A549 (cell line): ENCODE measurements at regions not wholly inside any gene's neighbourhood (a gene's known extent, or its start where the extent isn't known, plus 50 kb on each side); places are given as distances from the start of the nearest gene placed in this dataset.
A peak's percentile ranks its signal among the peaks of the same experiment; 100 is the strongest.
"Not testable (repeated sequence)": the region's sequence is repeated elsewhere in the genome, so short reads cannot be mapped to it uniquely, and the experiment has no call there.

Experiments used
- ATAC-seq, 2 experiments: fragments of 200-7000 bp in 1 of 2; fragments of >200 bp in 1 of 2; cut with Nextera tagmentation in 1 of 2; cut with Tn5 transposase in 1 of 2; 3 replicates each; pipeline versions ENCODE4 v1.8.0 to v1.9.1; 2018 to 2020; ENCODE audit warnings: mild to moderate bottlenecking in 1 of 2, moderate library complexity in 1 of 2
- CTCF ChIA-PET: fragments of 300-600 bp; sonication (Branson Sonifier 250); formaldehyde crosslinking; extraction: SDS; loops from one replicate; lab custom pipeline; 2021; ENCODE audit warnings: antibody characterized with exemption, inconsistent platforms; lab: Yijun Ruan, JAX
- POLR2A ChIA-PET: fragments of 350-600 bp; formaldehyde crosslinking; extraction: SDS; loops from one replicate; lab custom pipeline; 2021; ENCODE audit warnings: antibody characterized with exemption, inconsistent platforms; lab: Yijun Ruan, JAX
- DNase-seq, 2 experiments: peaks; one replicate each; pipeline versions ENCODE4 v3.0.0 to v3.0.0-alpha.2; 2011 to 2016; ENCODE audit warnings: low read depth in 1 of 2, low spot score in 1 of 2
- FAIRE-seq: peaks from 2 replicates; lab custom pipeline; 2011; peaks lifted over from hg19 to GRCh38; lab: Jason Lieb, UNC
- H3K27ac ChIP-seq, 2 experiments: fragments of >200 bp; sonication (Bioruptor Twin); formaldehyde crosslinking; 3 replicates each; pipeline ENCODE4 v1.5.1; 2016 to 2017
- H3K4me1 ChIP-seq: fragments of >200 bp; sonication (Bioruptor Twin); formaldehyde crosslinking; 3 replicates; pipeline ENCODE4 v1.6.1; 2016
- H3K4me2 ChIP-seq: fragments of >200 bp; sonication (Bioruptor Twin); formaldehyde crosslinking; 3 replicates; pipeline ENCODE4 v1.6.1; 2016
- H3K4me3 ChIP-seq: fragments of >200 bp; sonication (Bioruptor Twin); formaldehyde crosslinking; 3 replicates; pipeline ENCODE4 v1.5.1; 2016
- H3K9me3 ChIP-seq: fragments of >200 bp; sonication (Bioruptor Twin); formaldehyde crosslinking; 3 replicates; pipeline ENCODE4 v1.6.1; 2016
- BCL3 ChIP-seq: fragments of >200 bp; sonication (Bioruptor Twin); formaldehyde crosslinking; IDR thresholded peaks from 3 replicates; pipeline ENCODE4 v1.6.1; 2016
- BHLHE40 ChIP-seq: IDR thresholded peaks from 2 replicates; pipeline ENCODE4 v1.6.1; 2012; ENCODE audit warnings: low read depth, low read length, inconsistent platforms
- CBX2 ChIP-seq: fragments of 200-600 bp; sonication (generic); IDR thresholded peaks from 2 replicates; pipeline ENCODE4 v1.6.1; 2016; ENCODE audit warnings: low read depth, mild to moderate bottlenecking, borderline replicate concordance
- CBX8 ChIP-seq: fragments of 200-600 bp; sonication (generic); IDR thresholded peaks from 2 replicates; pipeline ENCODE4 v1.6.1; 2016
- E2F6 ChIP-seq: IDR thresholded peaks from 2 replicates; pipeline ENCODE4 v1.6.1; 2012; ENCODE audit warnings: low read depth, borderline replicate concordance
- EHF ChIP-seq: fragments of 250-450 bp; sonication (Bioruptor Pico); IDR thresholded peaks from 2 replicates; pipeline ENCODE4 v1.5.0; 2020; ENCODE audit warnings: mild to moderate bottlenecking
- EHMT2 ChIP-seq: fragments of 200-600 bp; sonication (generic); IDR thresholded peaks from 2 replicates; pipeline ENCODE4 v1.6.1; 2016; ENCODE audit warnings: antibody characterized with exemption, low read depth, mild to moderate bottlenecking, moderate library complexity
- EP300 ChIP-seq, 2 experiments: fragments of >200 bp; sonication (Bioruptor Twin); formaldehyde crosslinking; IDR thresholded peaks; 2 replicates in 1 of 2; 3 replicates in 1 of 2; pipeline ENCODE4 v1.6.1; 2016 to 2017
- ESRRA ChIP-seq: fragments of 150-350 bp; IDR thresholded peaks from 2 replicates; pipeline ENCODE4 v1.6.1; 2014; ENCODE audit warnings: mild to moderate bottlenecking, low read length, borderline replicate concordance
- FOSB ChIP-seq: fragments of 250-450 bp; sonication (Bioruptor Pico); IDR thresholded peaks from 2 replicates; pipeline ENCODE4 v1.5.0; 2020; ENCODE audit warnings: mild to moderate bottlenecking, moderate library complexity
- GATA3 ChIP-seq: IDR thresholded peaks from 2 replicates; pipeline ENCODE4 v1.6.1; 2012; ENCODE audit warnings: borderline replicate concordance
- HDAC2 ChIP-seq: fragments of 200-600 bp; sonication (generic); IDR thresholded peaks from 2 replicates; pipeline ENCODE4 v1.6.1; 2016
- HOXA7 ChIP-seq: fragments of 250-450 bp; sonication (Bioruptor Pico); IDR thresholded peaks from 2 replicates; pipeline ENCODE4 v1.5.0; 2020; ENCODE audit warnings: mild to moderate bottlenecking, moderate library complexity
- JUN ChIP-seq, 2 experiments: fragments of >200 bp; sonication (Bioruptor Twin); formaldehyde crosslinking; IDR thresholded peaks; 2 replicates in 1 of 2; 3 replicates in 1 of 2; pipeline ENCODE4 v1.6.1; 2016 to 2017
- JUNB ChIP-seq: fragments of >200 bp; sonication (Bioruptor Twin); formaldehyde crosslinking; IDR thresholded peaks from 2 replicates; pipeline ENCODE4 v1.6.1; 2016
- NPAS2 ChIP-seq: fragments of 250-450 bp; sonication (Bioruptor Pico); IDR thresholded peaks from 2 replicates; pipeline ENCODE4 v1.8.0; 2022; ENCODE audit warnings: mild to moderate bottlenecking, moderate library complexity, borderline replicate concordance
- PBX3 ChIP-seq: IDR thresholded peaks from 2 replicates; pipeline ENCODE4 v1.6.1; 2012
- TFCP2L1 ChIP-seq: fragments of 250-450 bp; sonication (Bioruptor Pico); IDR thresholded peaks from 2 replicates; pipeline ENCODE4 v1.5.0; 2021; ENCODE audit warnings: mild to moderate bottlenecking
- ZSCAN20 ChIP-seq: fragments of 250-450 bp; sonication (Bioruptor Pico); IDR thresholded peaks from 2 replicates; pipeline ENCODE4 v1.8.0; 2022; ENCODE audit warnings: mild to moderate bottlenecking, moderate library complexity
- WGBS: methylation state at CpG from one replicate; pipeline ENCODE4 v1.1.6; 2017; ENCODE audit errors: missing lambda C conversion rate; 5-methylcytosine and 5-hydroxymethylcytosine counted together
- TF ChIP-seq, protein P1 (sequence below): fragments of 250-450 bp; sonication (Bioruptor Pico); IDR thresholded peaks from 2 replicates; pipeline ENCODE4 v1.5.0; 2021; ENCODE audit warnings: mild to moderate bottlenecking, moderate library complexity, borderline replicate concordance
- TF ChIP-seq, protein P2 (sequence below): IDR thresholded peaks from 2 replicates; pipeline ENCODE4 v1.6.1; 2012

- CTCF ChIA-PET, result no interaction called here
- POLR2A ChIA-PET, result no interaction called here
- WGBS, result 0% methylated on average over 2 of the region's 2 CpGs
- TF ChIP-seq E2F6 (no peak), JUNB (no peak), HOXA7 (CRISPR knock-in tag) (no peak), PBX3 (no peak), ZSCAN20 (CRISPR knock-in tag) (no peak), CBX2 (no peak), TFCP2L1 (no peak), EHMT2 (no peak), BHLHE40 (no peak), EP300 (IDR thresholded peaks at IDR 0.05) (no peak), NPAS2 (no peak), EHF (CRISPR knock-in tag) (no peak), ESRRA (no peak), JUN (IDR thresholded peaks at IDR 0.05) (no peak), GATA3 (no peak), HDAC2 (no peak)
- TF ChIP-seq, protein P1, sequence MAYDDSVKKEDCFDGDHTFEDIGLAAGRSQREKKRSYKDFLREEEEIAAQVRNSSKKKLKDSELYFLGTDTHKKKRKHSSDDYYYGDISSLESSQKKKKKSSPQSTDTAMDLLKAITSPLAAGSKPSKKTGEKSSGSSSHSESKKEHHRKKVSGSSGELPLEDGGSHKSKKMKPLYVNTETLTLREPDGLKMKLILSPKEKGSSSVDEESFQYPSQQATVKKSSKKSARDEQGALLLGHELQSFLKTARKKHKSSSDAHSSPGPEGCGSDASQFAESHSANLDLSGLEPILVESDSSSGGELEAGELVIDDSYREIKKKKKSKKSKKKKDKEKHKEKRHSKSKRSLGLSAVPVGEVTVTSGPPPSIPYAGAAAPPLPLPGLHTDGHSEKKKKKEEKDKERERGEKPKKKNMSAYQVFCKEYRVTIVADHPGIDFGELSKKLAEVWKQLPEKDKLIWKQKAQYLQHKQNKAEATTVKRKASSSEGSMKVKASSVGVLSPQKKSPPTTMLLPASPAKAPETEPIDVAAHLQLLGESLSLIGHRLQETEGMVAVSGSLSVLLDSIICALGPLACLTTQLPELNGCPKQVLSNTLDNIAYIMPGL (CRISPR knock-in tag), result no peak
- TF ChIP-seq, protein P2, sequence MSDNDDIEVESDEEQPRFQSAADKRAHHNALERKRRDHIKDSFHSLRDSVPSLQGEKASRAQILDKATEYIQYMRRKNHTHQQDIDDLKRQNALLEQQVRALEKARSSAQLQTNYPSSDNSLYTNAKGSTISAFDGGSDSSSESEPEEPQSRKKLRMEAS, result no peak
- Histone ChIP-seq H3K4me1 (no peaks in the 10 kb centered on the region), H3K9me3 (no peaks in the 10 kb centered on the region), H3K4me3 (no peak overlapping the region), H3K4me2 (no peak overlapping the region), H3K27ac (no peak overlapping the region)
- no peak for ATAC-seq
- DNase-seq, result no peak
- FAIRE-seq, result no peak
These were observed 239.6 kb downstream of the PARP8 start for GRCh38 chr5:50905996-50906570.

DNA sequence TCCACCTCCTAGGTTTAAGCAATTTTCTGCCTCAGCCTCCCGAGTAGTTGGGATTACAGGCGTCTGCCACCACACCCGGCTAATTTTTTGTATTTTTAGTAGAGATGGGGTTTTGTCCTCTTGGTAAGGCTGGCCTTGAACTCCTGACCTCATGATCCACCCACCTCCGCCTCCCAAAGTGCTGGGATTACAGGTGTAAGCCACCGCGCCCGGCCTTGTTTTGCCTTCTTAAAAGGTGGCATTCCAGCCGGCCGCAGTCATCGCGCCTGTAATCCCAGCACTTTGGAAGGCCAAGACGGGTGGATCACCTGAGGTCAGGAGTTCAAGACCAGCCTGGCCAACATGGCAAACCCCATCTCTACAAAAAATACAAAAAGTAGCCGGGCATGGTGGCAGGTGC is 253.7 kb downstream of the PARP8 start:
- H3K4me1 ChIP-seq, H3K27ac ChIP-seq, H3K9me3 ChIP-seq, H3K4me2 ChIP-seq, POLR2A ChIA-PET, DNase-seq, FAIRE-seq, H3K4me3 ChIP-seq, ATAC-seq, CTCF ChIA-PET: not testable (repeated sequence)
- WGBS, result 63% methylated on average over 11 of the region's 13 CpGs

DNA sequence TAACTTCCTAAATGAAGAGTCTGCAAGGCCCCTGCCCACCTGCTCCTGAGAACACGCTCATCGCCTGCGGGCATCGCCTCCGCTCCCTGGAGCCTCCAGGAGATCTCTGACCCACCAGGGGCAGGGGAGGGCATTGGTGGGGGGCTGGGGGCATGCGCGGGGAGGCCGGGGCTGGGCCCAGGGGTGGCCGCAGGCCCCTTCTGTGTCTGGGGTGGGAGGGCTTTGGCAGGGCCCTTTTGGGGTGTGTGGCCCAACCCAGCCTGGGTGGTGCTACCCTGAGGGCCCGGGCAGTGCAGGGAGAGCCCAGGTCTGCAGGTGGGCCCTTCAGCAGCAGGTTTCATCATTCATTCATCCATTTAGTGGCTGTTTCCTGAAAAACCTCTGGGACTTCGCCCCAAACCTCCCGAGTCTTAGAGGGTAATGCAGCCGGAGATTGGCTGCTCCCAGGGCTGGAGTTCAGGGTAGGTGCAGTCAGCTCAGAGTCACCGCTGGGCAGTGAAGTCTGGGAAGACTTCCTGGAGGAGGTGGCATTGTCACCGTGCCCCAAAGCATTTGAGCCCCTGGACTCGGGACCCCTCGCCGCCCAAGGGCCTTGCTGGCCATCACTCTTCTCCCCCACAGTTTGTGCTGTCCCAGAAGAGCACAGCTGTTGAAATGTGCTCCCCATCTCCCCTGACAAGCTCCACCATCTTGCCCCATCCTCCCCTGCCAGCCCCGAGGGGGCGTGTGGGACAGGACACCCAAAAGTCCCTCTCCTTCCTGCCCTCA is 255.1 kb downstream of the PARP8 start:
- ChIA-PET CTCF (interaction anchor here (1.4 kb wide), 1 partner anchor 11 kb away, joined by 3 read pairs; no protein-coding TSS in a partner anchor), POLR2A (no interaction called here)
- Histone ChIP-seq H3K4me2 (no peak overlapping the region), H3K27ac (no peak overlapping the region), H3K4me1 (no peaks in the 10 kb centered on the region), H3K4me3 (no peak overlapping the region), H3K9me3 (no peaks in the 10 kb centered on the region)
- 72% methylated on average over 7 of the region's 20 CpGs for WGBS
- ATAC-seq (no peak), DNase-seq (no peak), FAIRE-seq (no peak)
- TF ChIP-seq FOSB (CRISPR knock-in tag), result no peak
- no peak for TF ChIP-seq BCL3
- no peak for TF ChIP-seq CBX8
- no peak for TF ChIP-seq EP300 (IDR thresholded peaks at IDR 0.05)

GRCh38 chr5:50922134-50922941 is 255.9 kb downstream of the PARP8 start:
- peak in 1 of 2 experiments; percentile 7 for DNase-seq
- CTCF ChIA-PET, result interaction anchor here (1.4 kb wide), 1 partner anchor 10 kb away, joined by 3 read pairs; no protein-coding TSS in a partner anchor
- H3K4me3 ChIP-seq, H3K4me1 ChIP-seq, POLR2A ChIA-PET, H3K9me3 ChIP-seq, H3K27ac ChIP-seq, FAIRE-seq, H3K4me2 ChIP-seq: not testable (repeated sequence)
- ATAC-seq, result peak; percentile 47 to 83; a peak in 5 of 6 replicates
- WGBS, result 38% methylated on average over 18 of the region's 37 CpGs
